Stimulated activated CD4-positive, alpha-beta T cell treated with anti-CD3 and anti-CD28 coated beads, Interleukin-4, amount 100 ng/mL, for 4 hours (primary cell): ENCODE measurements at regions not wholly inside any gene's neighbourhood (a gene's known extent, or its start where the extent isn't known, plus 50 kb on each side); places are given as distances from the start of the nearest gene placed in this dataset.

Experiments
- DNase-seq, 2 experiments: peaks; one replicate each; pipeline ENCODE4 v3.0.0-alpha.2; 2020

DNA sequence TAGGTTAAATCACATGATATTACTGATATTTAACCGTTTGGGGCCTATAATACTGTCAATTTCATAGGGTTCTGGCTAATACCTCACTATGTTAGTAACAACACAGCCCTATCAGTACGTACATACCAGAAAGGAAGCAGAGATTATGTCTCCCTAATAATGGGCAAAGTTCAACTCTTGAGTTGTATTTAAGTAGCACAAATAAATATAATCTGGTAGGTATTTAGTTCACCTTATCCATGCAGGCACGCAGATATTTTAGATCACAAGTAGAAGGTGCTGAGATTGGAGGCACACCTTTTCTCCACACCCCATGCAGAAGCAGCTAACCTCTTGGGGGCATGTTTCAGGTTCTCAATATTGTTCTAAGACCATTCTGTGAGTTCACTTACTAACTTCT is 118.9 kb downstream of the IRS1 start:
- no peak for DNase-seq

DNA sequence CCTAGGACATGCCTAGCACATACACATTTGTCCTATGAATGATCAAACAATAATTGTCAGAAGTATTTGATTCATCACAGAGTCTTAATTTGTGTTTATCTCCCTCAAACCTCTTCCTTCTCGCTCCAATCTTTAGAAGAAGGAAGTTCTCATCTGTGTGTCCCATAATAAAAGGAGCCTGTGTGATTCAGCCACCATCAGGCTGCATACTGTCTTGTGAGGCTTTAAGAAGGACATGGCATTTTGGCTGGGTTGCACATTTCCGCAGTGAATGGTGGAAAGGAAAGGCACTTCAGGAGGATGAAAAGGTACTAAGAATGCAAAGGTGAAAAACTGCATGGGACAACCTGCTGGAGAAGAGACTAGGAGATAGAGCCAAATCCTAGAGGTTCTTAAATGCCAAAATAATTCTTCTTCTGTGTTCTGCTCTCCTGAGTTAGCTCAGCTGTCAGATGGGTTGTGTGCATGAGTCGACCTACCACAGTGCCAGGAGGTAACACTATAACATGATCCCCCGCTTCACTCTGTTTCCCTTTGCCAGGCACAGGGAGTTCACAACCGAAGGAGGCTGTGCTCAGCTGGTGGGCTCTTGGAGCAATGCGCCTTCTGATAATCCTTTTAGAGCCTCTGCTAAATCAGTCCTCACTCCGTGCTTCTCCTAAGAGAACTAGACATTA is 120.1 kb downstream of the IRS1 start:
- no peak for DNase-seq

DNA sequence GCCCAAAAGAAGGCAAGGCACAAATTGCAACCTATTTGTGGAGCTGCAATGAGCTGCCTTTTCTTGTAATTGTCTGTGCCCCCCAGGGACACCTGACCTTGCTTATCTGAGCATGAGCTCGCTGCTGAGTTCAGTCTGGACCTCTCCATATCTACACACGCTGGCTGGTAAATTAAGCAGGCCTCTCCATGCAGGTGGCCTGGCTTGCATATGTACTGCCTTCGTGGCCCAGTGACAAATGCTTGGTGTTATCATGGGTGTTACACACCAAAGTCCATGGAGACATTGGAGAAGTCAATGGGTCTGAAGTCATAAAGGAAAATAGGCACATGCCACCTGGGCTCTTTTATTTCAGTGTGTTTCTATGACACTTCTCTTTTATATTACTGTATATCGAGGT is 121.2 kb downstream of the IRS1 start:
- no peak for DNase-seq

DNA sequence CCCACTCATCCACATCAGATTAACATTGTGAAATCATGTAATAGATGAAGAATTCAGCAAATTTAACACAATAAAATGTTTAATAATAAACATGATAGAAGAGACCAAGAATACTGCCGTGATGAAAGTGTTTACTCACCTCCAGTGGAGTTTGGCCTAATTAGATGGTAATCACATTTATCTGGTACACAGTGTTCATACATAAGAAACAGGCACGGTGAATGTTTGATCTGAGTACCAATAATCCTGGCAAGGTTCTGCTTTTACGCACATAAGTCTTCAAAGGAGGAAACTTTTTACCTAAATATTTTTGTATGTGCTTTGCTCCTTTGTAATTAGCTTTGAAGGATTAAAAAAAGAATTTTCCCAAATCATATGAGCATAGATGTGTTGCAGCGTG is 122.5 kb downstream of the IRS1 start:
- no peak for DNase-seq

DNA sequence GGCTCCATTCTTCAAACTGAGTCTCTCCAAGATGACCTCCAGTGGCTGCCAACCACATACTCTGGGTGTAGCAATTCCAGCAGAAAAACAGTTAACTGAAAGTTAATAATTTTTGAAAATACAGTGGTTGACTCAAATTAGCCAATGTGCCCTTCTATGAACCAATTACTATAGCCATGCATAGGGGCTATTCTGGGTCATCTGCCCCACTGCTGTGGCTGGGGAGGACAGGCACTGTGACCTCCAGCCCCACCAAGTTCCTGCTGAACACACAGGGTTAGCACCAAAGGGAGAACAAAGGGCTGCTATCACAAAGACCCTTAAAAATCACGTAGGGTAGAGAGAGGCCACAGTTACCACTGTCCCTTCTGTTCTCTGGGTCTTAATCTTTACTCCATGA is 123.0 kb downstream of the IRS1 start:
- DNase-seq: no peak

DNA sequence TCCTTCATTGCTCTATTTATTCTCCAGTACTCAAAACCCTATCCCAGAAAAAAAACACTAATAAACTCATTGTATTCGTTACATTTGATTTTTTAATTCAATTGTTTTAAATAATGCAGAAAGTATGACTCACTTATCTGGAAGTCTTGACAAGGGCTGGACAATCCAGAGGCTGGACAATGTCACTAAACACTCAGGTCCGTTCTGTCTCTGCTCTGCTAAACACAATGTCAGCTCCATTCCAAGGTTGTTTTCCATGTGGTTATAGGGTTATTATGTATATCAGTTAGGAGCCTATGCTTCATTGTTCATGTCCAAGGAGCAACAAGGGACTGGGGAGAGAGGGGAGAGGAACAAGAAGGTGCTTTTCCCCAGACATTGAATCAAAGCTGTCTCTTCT is 125.5 kb downstream of the IRS1 start:
- no peak for DNase-seq

DNA sequence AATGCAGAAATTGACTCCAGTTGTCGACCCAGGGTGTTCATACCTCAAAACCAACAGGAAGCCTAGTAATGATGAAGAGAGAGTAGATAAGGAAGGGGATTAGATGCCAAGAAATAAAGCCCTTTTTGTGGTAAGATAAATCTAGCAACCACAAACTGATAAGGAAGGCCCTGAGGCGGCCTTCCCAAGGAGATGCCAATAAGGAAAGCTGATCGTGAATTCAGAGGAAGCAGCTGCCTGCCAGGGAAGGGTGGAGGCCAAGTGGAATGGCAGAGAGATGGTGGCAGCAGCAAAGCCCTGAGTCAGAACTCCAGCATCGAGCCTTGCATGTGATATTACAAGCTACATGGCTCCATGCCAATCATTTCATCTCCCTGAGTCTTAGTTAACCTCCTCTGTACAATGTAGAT is 126.3 kb downstream of the IRS1 start:
- DNase-seq: no peak

DNA sequence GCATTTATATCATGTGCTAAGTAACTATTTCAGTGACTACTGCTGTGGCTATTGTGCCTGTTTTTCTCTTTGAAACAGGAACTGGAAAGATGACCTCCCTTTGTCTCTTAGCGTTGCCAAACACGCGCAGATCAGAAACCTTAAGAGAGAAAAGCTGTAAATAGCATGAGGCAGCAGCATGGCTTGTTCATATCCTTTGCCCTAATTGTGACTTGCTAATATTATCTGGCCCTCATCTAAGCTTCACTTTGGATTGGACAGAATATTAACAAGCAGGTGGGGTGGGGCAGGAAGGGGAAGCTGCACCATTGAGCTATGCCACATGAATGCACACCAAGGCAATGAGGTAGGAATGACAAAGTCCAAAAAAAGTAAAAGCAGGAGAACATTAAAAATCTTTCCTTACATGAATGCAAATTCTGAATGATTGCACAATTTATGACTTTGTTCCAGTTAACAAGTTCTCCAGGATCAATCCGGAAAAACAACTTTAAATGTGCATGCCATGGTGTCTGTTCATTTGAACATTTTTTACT is 128.4 kb downstream of the IRS1 start:
- no peak for DNase-seq

DNA sequence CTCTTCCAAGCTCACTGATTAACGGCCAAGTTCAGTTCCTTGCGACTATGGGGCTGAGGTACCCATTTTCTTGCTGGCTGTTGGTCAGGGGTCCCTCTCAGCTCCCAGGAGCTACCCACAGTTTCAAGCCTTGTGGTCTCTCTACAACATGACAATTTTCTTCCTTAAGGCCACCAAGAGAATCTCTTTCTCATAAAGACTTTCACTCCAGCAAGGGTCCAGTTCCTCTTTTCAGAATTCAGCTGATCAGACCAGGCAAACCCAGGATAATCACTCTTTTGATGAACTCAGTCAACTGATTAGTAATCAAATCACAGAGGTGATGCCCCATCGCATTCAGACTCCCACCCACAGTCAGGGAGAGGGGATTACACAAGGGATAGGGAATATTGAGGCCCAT is 129.7 kb downstream of the IRS1 start:
- no peak for DNase-seq

DNA sequence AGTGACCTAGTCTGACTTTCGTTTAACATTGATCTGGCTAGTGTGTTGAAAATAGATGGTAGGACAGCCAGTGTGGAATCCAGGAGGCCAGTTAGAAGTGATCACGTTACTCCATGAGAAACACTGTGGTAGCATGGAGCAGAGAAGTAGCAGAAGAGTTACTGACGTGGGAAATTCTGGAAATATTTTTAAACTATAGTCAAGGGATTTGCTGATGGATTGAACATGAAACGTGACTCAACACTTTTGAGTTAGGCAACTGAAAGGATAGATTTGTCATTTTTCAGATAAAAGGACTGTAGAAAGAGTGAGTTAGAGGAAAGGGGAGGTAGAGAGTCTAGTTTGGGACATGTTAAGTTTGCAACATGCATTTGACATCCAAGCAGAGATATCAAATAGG is 130.4 kb downstream of the IRS1 start:
- DNase-seq: no peak

DNA sequence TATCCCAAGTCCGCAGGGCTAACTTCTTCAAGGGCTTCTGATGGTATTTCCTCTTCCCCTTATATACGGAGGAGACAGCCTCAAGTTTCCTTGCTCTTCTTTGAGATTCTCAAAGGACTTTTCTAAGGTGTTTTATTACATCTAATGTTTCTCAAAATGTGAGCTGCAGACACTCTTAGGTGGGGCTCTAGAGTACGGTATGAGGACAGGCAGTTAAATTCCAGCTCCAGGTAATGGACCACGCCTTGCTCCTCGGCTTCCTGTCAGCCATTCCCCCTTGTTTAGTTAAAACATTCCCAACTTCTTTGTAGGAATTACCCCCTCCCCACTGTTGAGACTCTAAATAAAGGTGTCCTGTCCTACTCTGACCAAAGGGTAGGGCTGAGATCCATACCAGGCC is 131.9 kb downstream of the IRS1 start:
- no peak for DNase-seq

DNA sequence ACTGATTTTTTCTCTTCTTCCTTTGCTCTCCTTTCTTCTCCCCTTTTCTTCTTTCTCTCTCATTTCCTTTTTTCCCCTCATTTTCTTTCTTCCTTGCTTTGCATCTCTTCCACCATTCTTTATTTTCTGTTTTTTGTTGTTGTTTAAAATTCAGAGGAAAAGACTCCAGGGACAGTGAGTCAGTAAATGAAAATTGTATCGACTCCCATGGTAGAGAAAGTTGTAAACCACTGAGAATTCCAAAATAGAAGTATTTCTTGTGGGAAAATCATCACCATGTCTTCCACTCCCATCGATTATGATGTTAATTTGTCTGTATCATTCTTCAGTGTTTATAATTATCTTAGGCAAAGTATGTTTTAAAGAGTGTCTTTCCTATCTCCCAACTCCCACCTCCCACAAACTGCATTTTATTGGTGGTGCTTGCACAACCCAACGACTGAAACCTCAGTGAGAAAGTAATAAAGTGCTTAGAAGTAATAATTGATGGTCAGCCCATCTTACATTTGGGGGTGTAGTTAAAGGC is 134.3 kb downstream of the IRS1 start:
- no peak for DNase-seq

DNA sequence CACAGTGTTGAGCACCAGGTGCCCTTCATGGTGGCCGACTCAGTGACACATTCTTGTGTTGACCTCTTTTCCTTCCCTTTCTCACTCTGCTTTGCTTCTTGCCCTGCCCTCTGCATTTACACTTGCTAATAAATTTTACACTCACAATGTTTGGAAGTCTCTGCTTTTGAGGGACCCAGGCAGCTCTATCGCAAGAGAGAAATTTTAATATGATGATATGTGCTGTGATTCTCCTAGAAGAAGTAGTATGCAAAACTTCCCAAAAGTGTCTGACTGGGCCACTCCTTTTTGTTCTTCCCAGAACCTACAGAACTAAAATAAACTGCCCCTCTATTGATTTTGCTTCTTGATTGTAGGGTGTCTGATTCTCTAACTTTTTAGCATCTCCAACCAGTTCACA is 135.0 kb downstream of the IRS1 start:
- no peak for DNase-seq

DNA sequence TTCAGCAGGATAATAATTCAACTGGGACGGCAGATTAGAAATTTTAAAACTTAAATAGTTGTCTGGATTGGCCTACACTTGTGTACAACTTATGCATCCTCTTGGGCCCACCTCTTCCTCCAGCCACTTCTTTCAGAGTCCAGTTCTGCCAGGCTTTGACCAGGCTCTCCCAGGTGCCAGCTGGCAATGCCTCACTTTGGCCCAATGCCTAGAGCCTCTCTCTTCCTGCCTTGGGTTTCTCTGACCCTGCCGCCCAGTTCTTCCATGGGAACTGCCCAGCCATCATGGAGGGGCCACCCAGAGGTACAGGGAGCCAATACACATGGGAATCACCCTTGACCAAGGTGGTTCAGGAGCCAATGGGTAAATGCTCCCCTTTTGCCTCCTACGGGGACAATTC is 135.5 kb downstream of the IRS1 start:
- DNase-seq: no peak

DNA sequence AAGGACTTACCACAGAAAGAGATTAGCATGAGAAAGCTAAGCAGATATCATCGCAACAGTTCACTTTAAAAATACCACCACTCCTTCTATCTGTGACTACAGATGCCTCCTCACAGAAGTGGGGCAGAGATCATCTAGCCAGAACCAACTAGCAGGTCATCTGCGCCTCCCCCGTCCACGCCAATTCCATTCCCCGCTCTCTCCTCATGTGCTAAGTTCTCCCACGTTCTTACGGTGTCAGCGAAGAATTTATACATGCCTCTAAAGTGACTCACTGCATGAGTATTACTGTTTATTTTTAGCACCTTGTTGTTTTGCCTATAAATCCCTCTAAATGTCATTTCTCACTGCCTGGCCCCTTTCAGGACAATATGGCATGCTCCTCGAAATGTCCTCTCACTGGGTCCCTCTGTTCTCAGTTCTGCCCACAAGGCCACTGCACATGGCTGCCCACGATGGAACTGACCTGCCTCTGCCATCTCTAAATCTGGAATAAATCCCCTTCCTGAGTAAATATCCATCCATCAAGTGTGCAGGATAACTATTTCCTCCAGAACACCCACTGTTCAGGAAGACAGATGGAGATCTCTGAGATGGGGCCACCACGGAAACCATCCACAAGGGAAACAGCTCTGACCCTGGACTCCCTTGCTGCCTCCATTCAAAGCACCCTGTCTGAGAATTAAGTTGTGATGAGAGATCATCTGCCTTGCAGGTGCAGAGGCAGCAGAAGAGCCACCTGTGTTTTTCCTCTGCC is 137.7 kb downstream of the IRS1 start:
- DNase-seq: no peak

DNA sequence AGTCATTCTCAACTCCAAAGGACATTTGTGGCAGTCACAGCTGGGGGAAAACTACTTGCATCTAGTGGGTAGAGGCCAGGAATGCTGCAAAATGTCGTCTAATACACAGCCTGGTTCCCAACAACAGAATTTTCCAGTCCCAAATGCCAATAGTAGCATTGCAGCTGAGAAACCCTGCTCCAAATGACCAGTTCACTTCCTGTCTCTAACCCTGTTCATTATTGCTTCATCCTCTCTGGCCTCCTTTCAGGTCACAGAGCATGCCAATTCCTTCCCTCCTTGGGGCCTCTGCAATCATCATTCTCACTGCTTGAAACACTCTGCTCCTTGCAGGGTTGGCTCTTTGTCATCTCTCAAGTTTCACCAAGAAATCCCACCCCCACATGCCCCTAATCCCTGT is 139.1 kb downstream of the IRS1 start:
- DNase-seq: no peak

DNA sequence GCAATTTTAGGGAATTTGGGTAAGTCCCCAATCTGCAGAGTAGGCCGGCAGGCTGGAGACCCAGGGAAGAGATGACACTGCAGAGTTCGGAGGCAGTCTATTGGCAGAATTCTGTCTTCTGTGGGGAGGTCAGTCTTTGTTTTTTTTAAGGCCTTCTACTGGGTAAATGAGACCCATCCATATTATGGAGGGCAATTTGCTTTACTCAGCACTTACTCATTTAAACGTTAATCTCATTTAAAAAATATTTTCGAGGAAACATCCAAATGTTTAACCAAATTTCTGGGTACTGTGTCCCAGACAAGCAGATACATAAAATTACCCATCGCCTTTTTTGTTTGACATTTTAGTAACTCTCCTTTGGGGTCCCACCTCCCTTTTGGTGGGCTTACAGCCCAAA is 139.5 kb downstream of the IRS1 start:
- no peak for DNase-seq

DNA sequence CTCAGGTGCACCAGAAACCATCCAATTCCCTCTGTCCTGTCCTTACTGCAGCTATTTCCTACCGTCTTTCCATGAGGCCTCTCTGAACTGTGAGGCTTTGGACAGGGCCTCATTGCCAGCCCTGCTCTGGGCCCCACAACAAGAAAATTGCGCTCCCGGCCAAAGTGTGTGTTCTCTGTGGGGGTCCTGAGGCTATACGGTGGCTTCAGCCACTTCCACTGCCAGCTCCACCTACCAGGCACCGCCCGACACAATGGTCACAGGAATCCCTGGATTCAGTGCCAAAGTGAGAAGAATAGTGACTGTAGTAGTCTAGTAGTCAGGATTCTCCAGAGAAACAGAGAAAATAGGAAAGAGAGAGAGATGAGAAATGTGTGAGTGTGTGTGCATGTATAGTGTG is 140.2 kb downstream of the IRS1 start:
- no peak for DNase-seq

DNA sequence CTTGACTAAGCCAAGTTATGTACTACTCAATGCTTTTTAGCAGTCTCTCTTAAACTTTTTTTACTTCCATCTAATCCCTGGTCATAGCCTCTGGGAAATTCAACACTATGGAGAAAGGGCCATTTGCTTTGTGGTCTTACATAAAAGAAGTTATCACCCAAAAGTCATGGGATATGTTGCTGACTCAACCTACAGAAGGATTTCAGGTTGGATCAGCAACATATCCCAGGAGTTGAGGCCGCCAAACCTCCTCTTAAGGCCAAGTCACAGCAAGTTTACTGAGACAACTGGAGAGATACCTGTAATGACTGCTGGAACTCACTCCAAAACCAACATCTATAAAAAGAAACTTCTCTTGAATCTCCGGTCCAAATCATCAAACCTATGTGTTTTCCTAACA is 141.1 kb downstream of the IRS1 start:
- no peak for DNase-seq

DNA sequence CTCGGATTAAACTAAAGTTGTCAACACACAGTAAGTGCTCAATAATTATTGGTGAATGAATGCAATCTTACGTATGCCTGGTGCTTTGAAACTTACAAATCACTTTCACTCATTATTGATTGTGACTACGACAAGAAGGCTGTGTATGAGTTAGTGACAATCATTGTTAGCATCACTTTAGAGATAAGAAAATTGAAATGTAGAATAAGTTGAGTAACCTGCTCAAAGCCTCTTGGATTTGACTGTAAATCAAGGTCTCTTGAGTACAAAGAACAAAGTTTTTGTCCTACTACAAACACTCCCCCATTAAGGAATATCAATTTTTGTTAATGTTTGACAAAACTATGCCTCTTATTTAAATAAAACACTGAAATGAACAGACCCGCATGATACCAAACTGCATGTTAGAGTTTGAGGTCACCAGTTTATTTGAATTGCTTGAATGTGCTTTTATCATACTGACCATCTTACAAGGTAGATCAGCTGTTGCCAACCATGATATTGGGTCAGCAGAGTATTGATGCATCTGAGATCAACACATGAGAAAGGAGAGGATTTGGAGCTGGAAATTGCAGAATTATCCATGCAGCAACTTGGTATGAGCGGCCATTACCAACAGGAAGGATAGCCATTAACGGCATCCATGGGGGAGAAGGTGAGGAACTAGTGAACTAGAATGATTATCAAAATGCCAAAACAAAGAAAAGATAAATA is 142.1 kb downstream of the IRS1 start:
- DNase-seq: no peak

DNA sequence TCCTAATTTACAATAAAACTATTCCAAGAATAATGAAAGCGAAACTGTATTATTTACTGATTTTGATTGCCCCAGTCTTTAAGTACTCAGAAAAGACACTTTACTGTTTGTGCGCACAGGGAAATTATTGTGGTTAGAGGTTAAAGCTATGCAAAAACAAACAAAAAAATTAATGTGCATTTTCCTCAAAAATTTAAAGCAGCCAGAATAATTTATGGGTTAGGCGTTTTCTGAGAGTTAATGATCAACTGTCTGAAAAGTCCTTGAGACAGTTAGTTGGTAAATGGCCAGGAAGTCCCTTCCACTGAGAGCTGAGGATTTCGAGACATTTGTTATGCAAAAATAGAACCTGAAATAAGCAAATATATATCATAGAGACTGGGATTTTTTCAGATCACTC is 143.3 kb downstream of the IRS1 start:
- no peak for DNase-seq

DNA sequence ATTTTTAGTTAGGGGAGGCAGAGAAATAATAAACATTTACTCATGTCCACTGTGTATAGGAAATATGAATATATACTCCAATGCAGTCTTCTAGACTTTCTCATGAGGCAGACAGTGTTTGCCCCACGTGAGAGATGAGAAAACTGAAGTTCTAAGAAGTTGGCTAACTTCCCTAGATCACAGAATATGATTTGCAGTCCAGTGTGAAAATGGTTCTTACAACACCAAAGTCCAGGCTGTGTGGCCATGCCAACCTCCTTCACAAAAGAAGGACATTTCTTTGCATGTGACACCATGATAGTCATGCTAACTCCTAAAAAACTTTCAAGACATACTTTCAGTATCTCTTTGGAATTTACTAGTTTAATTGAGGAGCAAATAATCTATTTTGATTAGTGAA is 143.7 kb downstream of the IRS1 start:
- no peak for DNase-seq

DNA sequence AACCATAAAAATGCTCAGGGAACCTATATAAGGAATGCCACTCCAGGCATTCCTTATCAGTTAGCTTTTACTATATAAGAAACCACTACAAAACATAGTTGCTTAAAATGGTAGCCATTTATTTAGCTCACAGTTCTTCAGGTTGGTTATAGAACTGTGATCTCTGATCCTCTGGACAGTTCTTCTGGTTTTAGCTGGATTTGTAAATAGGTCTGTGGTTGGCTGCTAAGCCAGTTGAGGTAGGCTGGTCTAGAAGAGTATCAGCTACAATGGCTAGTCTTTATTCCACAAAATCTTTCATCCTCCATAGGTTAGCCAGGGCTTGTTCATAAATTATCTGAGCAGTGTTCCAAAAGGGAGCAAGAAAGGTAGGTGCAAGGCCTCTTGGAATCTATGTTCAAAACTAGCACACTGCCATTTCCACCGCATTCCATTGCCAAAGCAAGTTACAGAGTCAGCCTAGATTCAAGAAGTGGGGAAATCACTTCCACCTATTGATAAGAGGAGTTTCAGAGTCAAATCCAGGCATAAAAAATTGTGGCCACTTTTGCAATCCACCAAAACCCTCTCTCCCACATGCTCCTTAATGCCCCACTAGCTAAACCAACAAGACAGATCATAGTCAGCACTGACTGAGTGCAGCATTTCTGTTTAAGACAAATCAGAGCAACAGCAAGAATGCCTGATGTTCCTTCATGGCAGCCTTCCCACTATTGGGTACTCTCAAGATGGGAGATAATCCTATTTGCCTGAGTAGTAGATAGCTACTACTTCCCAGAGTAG is 146.4 kb downstream of the IRS1 start:
- DNase-seq: no peak
